NT2/D1 (cell line): ENCODE measurements at regions not wholly inside any gene's neighbourhood (a gene's known extent, or its start where the extent isn't known, plus 50 kb on each side); places are given as distances from the start of the nearest gene placed in this dataset.

Experiments
- YY1 ChIP-seq: IDR thresholded peaks from 2 replicates; pipeline ENCODE4 v1.6.1; 2011; ENCODE audit not compliant: insufficient read length, insufficient read depth
- ZNF274 ChIP-seq: IDR thresholded peaks from 2 replicates; pipeline ENCODE4 v1.6.1; 2011; ENCODE audit warnings: mild to moderate bottlenecking, low read depth, low read length

DNA sequence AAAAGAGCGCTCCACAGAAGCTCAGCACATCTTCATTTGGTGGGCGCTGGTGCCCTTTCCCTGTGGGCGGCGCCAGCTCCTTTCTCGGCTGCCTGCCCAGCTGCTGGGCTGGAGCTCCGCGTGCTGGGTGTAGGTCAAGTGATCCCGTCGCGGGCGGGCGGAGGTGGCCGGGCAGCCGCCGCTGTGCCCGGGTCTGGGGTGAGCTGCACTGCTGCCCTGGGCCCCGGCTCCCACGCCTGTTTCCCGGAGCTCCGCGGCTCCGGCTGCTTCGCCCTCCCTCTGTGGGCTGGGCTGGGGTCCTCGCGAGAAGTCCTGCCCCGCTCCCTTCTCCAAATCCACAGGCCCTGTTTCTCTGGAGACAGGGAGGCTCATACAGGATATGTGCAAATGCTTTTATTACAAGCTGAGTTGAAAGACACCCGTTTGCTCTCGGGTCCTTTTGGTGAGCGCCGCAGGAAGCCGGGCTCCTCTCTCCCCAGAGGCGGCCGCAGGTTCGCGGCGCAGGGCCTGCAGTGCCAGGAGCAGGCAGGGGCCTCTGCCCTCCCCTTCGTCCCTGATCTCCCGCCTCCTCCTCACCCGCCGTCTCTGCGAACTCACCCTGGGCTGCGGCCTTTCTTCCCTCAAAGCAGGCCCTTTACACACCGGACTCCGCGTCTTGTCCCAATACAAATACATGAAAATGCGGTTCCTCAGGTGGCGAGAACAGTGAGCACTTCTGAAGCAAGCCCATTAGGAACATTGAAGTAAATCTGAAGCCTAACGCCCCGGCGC is 67.8 kb upstream of the CAPRIN2 start:
- TF ChIP-seq ZNF274 (no peak), YY1 (no peak)
